IMR-90 (cell line): ENCODE measurements at regions not wholly inside any gene's neighbourhood (a gene's known extent, or its start where the extent isn't known, plus 50 kb on each side); places are given as distances from the start of the nearest gene placed in this dataset.

Experiments used
- ATAC-seq: fragments of 200-7000 bp; cut with Tn5 transposase; 2 replicates; pipeline ENCODE4 v1.9.1; 2020; ENCODE audit warnings: low read depth, mild to moderate bottlenecking, moderate library complexity
- BruUV-seq: library from RNA; stranded (reverse); fragments of 400-500 nt; replicated peaks from 2 replicates; lab custom pipeline; 2021; lab: Mats Ljungman, UMichigan
- CTCF ChIA-PET: fragments of 300-600 bp; formaldehyde crosslinking; extraction: SDS; loops from one replicate; lab custom pipeline; 2021; ENCODE audit warnings: antibody characterized with exemption; lab: Yijun Ruan, JAX
- POLR2A ChIA-PET: fragments of 300-600 bp; sonication (Branson Sonifier 250); formaldehyde crosslinking; loops from one replicate; lab custom pipeline; 2022; ENCODE audit warnings: antibody characterized with exemption; ENCODE audit not compliant: unreplicated experiment; lab: Charles Lee
- DNase-seq: peaks from one replicate; pipeline ENCODE4 v3.0.0; 2013
- H2AFZ ChIP-seq: replicated peaks from 2 replicates; pipeline ENCODE3; 2013; ENCODE audit warnings: low read length, mild to moderate bottlenecking; ENCODE audit not compliant: poor library complexity
- H2AK5ac ChIP-seq: 2 replicates; pipeline ENCODE4 v1.6.1; 2013; ENCODE audit warnings: low read depth, low read length, inconsistent platforms
- H2AK9ac ChIP-seq: replicated peaks from 2 replicates; pipeline ENCODE3; 2013; ENCODE audit warnings: mild to moderate bottlenecking, low read depth, low read length, moderate library complexity; ENCODE audit not compliant: poor library complexity
- H2BK120ac ChIP-seq: 2 replicates; pipeline ENCODE4 v1.6.1; 2013; ENCODE audit warnings: low read depth, low read length, inconsistent platforms
- H2BK15ac ChIP-seq: 3 replicates; pipeline ENCODE4 v1.6.1; 2013; ENCODE audit warnings: low read depth, low read length, inconsistent platforms
- H2BK20ac ChIP-seq: 2 replicates; pipeline ENCODE4 v1.6.1; 2013; ENCODE audit warnings: low read depth, mild to moderate bottlenecking, inconsistent platforms, low read length, moderate library complexity
- H2BK5ac ChIP-seq: 2 replicates; pipeline ENCODE4 v1.6.1; 2013; ENCODE audit warnings: mild to moderate bottlenecking, low read depth, low read length, inconsistent platforms; ENCODE audit not compliant: poor library complexity, severe bottlenecking
- H3K14ac ChIP-seq: replicated peaks from 2 replicates; pipeline ENCODE4 v1.6.1; 2013; ENCODE audit warnings: low read depth, low read length, inconsistent platforms
- H3K18ac ChIP-seq: 2 replicates; pipeline ENCODE4 v1.6.1; 2013; ENCODE audit warnings: low read depth, low read length, control low read depth
- H3K23ac ChIP-seq: 2 replicates; pipeline ENCODE4 v1.6.1; 2013; ENCODE audit warnings: low read depth, low read length, inconsistent platforms
- H3K27ac ChIP-seq: 2 replicates; pipeline ENCODE4 v1.5.1; 2013; ENCODE audit warnings: mild to moderate bottlenecking, control low read depth, low read length; ENCODE audit not compliant: insufficient read depth
- H3K27me3 ChIP-seq: 2 replicates; pipeline ENCODE4 v1.6.1; 2013; ENCODE audit warnings: low read length; ENCODE audit not compliant: control insufficient read depth, insufficient read depth
- H3K36me3 ChIP-seq: 2 replicates; pipeline ENCODE4 v1.6.1; 2013; ENCODE audit warnings: low read length, mixed read lengths; ENCODE audit not compliant: control insufficient read depth, insufficient read depth
- H3K4ac ChIP-seq: 2 replicates; pipeline ENCODE4 v1.6.1; 2013; ENCODE audit warnings: low read depth, low read length, inconsistent platforms
- H3K4me1 ChIP-seq: 2 replicates; pipeline ENCODE4 v1.6.1; 2013; ENCODE audit warnings: low read length, mixed read lengths; ENCODE audit not compliant: control insufficient read depth, insufficient read depth
- H3K4me2 ChIP-seq: 2 replicates; pipeline ENCODE4 v1.6.1; 2013; ENCODE audit warnings: low read depth, mild to moderate bottlenecking, control low read depth, low read length, moderate library complexity
- H3K4me3 ChIP-seq: 2 replicates; pipeline ENCODE4 v1.5.1; 2013; ENCODE audit warnings: low read depth, mild to moderate bottlenecking, control low read depth, low read length, moderate library complexity; ENCODE audit not compliant: insufficient read depth
- H3K56ac ChIP-seq: 2 replicates; pipeline ENCODE4 v1.6.1; 2013; ENCODE audit warnings: low read length, inconsistent platforms; ENCODE audit not compliant: insufficient read depth; ENCODE audit errors: extremely low read depth
- H3K79me1 ChIP-seq, 2 experiments: 2 replicates each; pipeline ENCODE4 v1.6.1; 2013; ENCODE audit warnings: low read length in 2 of 2, inconsistent platforms in 1 of 2, low read depth in 1 of 2
- H3K9ac ChIP-seq: 2 replicates; pipeline ENCODE4 v1.6.1; 2013; ENCODE audit warnings: low read depth, low read length, control low read depth
- H3K9me1 ChIP-seq: 2 replicates; pipeline ENCODE4 v1.6.1; 2013; ENCODE audit warnings: low read length, inconsistent platforms; ENCODE audit not compliant: insufficient read depth
- H3K9me3 ChIP-seq: 2 replicates; pipeline ENCODE4 v1.6.1; 2013; ENCODE audit warnings: low read length; ENCODE audit not compliant: control insufficient read depth, insufficient read depth
- H4K20me1 ChIP-seq: 2 replicates; pipeline ENCODE4 v1.6.1; 2013; ENCODE audit warnings: low read length, inconsistent platforms; ENCODE audit not compliant: insufficient read depth
- H4K5ac ChIP-seq: 2 replicates; pipeline ENCODE4 v1.6.1; 2013; ENCODE audit warnings: mild to moderate bottlenecking, low read depth, low read length, control low read depth
- H4K8ac ChIP-seq, 2 experiments: 2 replicates each; pipeline ENCODE4 v1.6.1; 2013; ENCODE audit warnings: low read depth in 2 of 2, low read length in 2 of 2, control low read depth in 1 of 2, inconsistent platforms in 1 of 2
- H4K91ac ChIP-seq: 2 replicates; pipeline ENCODE4 v1.6.1; 2013; ENCODE audit warnings: low read depth, low read length, inconsistent platforms; ENCODE audit not compliant: insufficient read depth
- CEBPB ChIP-seq: IDR thresholded peaks from 2 replicates; pipeline ENCODE4 v1.6.1; 2012; ENCODE audit warnings: low read depth, low read length, improper control_type of control experiment
- MAFK ChIP-seq: IDR thresholded peaks from 2 replicates; pipeline ENCODE4 v1.6.1; 2012; ENCODE audit warnings: low read depth, low read length, improper control_type of control experiment
- MAZ ChIP-seq: IDR thresholded peaks from 2 replicates; pipeline ENCODE4 v1.6.1; 2012; ENCODE audit warnings: low read depth, mild to moderate bottlenecking, low read length, improper control_type of control experiment, moderate library complexity, borderline replicate concordance
- MXI1 ChIP-seq: IDR thresholded peaks from 2 replicates; pipeline ENCODE4 v1.6.1; 2012; ENCODE audit warnings: low read depth, mild to moderate bottlenecking, low read length, moderate library complexity, borderline replicate concordance
- RFX5 ChIP-seq: IDR thresholded peaks from 2 replicates; pipeline ENCODE4 v1.8.0; 2012; ENCODE audit warnings: low read depth, mild to moderate bottlenecking, low read length, moderate library complexity
- SMC3 ChIP-seq: fragments of 150-350 bp; IDR thresholded peaks from 2 replicates; pipeline ENCODE4 v1.6.1; 2016; ENCODE audit warnings: low read depth, mild to moderate bottlenecking, antibody characterized with exemption, low read length, moderate library complexity
- dilution Hi-C: fragments of 300-500 bp; cut with HindIII; formaldehyde crosslinking; loops from one replicate; pipeline ENCODE4 v1.14.3; 2018; ENCODE audit warnings: low sequenced_read_pairs; ENCODE audit not compliant: unreplicated experiment
- in situ Hi-C: fragments of 300-500 bp; cut with MboI; formaldehyde crosslinking; loops from 3 replicates; pipeline ENCODE4 v1.14.3; 2019; ENCODE audit warnings: low sequenced_read_pairs, inconsistent platforms, mixed read lengths
- intact Hi-C: fragments of 100-400 bp; cut with micrococcal nuclease; formaldehyde crosslinking; loops from 2 replicates; pipeline ENCODE4 v1.10.0; 2022
- TF ChIP-seq, protein P1 (sequence below): fragments of 150-350 bp; IDR thresholded peaks from 2 replicates; pipeline ENCODE4 v1.6.1; 2016; ENCODE audit warnings: low read depth, mild to moderate bottlenecking, low read length, moderate library complexity, borderline replicate concordance

DNA sequence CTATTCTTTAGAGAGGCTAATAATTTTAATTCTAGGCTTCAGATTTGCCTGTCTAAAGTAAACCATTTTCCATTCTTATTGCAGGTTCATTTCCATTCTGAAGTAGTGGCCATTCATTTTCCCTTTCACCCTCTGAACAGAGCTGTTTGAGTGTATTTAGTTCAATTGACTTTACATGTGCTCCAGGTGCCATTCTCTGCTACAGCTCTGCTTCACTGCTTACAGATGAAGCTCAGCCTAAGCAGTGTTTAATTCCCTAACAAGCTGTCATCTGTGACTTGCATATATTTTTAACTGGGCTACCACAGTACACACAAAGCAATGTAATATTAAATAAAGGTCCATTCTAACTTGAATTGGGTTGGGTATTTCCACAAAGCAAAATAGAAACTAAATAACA lies 1031.6 kb downstream of the KCNT2 start:
- no peaks in the 10 kb centered on the region for H3K4me1 ChIP-seq
- no peaks in the 10 kb centered on the region for H4K20me1 ChIP-seq
- TF ChIP-seq MAFK (no peak), RFX5 (no peak), MXI1 (no peak), MAZ (no peak), CEBPB (no peak), SMC3 (no peak)
- TF ChIP-seq, protein P1, sequence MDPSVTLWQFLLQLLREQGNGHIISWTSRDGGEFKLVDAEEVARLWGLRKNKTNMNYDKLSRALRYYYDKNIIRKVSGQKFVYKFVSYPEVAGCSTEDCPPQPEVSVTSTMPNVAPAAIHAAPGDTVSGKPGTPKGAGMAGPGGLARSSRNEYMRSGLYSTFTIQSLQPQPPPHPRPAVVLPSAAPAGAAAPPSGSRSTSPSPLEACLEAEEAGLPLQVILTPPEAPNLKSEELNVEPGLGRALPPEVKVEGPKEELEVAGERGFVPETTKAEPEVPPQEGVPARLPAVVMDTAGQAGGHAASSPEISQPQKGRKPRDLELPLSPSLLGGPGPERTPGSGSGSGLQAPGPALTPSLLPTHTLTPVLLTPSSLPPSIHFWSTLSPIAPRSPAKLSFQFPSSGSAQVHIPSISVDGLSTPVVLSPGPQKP: no peak
- H3K14ac ChIP-seq: no peak overlapping the region
- H3K23ac ChIP-seq: no peak overlapping the region
- DNase-seq (no peak), ATAC-seq (no peak)
- H2AK9ac ChIP-seq: no peak overlapping the region
- H2AK5ac ChIP-seq: no peak overlapping the region
- no peak overlapping the region for H4K91ac ChIP-seq
- no peak overlapping the region for H4K5ac ChIP-seq
- BruUV-seq: no TSS peak
- intact Hi-C loops: no loop called here
- H3K56ac ChIP-seq: no peak overlapping the region
- H3K9me1 ChIP-seq: no peaks in the 10 kb centered on the region
- H2BK15ac ChIP-seq: no peak overlapping the region
- ChIA-PET POLR2A (interaction anchor here (0.6 kb wide), 1 partner anchor 8 kb away, joined by 3 read pairs; no protein-coding TSS in a partner anchor), CTCF (interaction anchor here (0.6 to 0.7 kb wide), 2 partner anchors 11 to 138 kb away, joined by 3 to 10 read pairs; no protein-coding TSS in a partner anchor)
- in situ Hi-C loops: no loop called here
- H2AFZ ChIP-seq: no peak overlapping the region
- dilution Hi-C loops: no loop called here
- no peaks in the 10 kb centered on the region for H3K27me3 ChIP-seq
- H4K8ac ChIP-seq: no peak overlapping the region
- no peaks in the 10 kb centered on the region for H3K36me3 ChIP-seq
- no peak overlapping the region for H2BK120ac ChIP-seq
- H3K9me3 ChIP-seq: no peaks in the 10 kb centered on the region
- no peak overlapping the region for H3K27ac ChIP-seq
- H3K79me1 ChIP-seq: no peaks in the 10 kb centered on the region
- no peak overlapping the region for H3K4me3 ChIP-seq
- no peak overlapping the region for H3K4me2 ChIP-seq
- no peak overlapping the region for H3K4ac ChIP-seq
- no peak overlapping the region for H3K18ac ChIP-seq
- H3K9ac ChIP-seq: no peak overlapping the region
- H2BK20ac ChIP-seq: no peak overlapping the region
- no peak overlapping the region for H2BK5ac ChIP-seq
